ENCODE measurements at regions not wholly inside any gene's neighbourhood (a gene's known extent, or its start where the extent isn't known, plus 50 kb on each side); places are given as distances from the start of the nearest gene placed in this dataset.

GRCh38 chr18:1488394-1488793, 583.7 kb downstream of the ADCYAP1 start:
- H3K4me3 ChIP-seq (ENCODE audit: low read length) = no peak overlapping the region
- no peak for DNase-seq (ENCODE audit: low read depth)
- no peak for TF ChIP-seq CTCF (IDR thresholded peaks at IDR 0.05; ENCODE audit: insufficient read depth, low read depth, low read length, missing control alignments)

DNA sequence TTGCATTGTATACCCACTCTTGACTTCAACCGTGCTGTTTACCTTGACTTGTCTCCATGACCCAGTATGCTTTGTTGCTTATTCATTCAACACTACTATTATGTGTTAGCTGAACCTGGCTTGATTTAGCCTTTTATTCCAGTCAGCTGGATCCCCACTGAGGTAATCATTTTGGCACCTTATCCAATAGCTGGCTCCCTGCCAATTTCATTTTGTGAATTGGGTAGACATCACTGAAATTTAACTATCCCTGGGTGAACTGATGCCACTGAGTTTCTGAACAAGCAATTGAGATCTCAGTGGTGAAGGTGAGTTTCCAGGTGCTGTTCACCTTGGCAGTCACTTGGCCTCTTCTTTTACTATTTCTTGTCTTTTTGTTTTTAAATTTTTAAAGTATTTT, 584.3 kb downstream of the ADCYAP1 start:
- H3K4me3 ChIP-seq (ENCODE audit: low read length) = no peak overlapping the region
- DNase-seq (ENCODE audit: low read depth) = no peak
- TF ChIP-seq CTCF (IDR thresholded peaks at IDR 0.05; ENCODE audit: insufficient read depth, low read depth, low read length, missing control alignments) = no peak

- H3K4me3 ChIP-seq (ENCODE audit: low read length) = no peak overlapping the region
- no peak for TF ChIP-seq CTCF (IDR thresholded peaks at IDR 0.05; ENCODE audit: insufficient read depth, low read depth, low read length, missing control alignments)
- DNase-seq (ENCODE audit: low read depth) = no peak
Observed at GRCh38 chr18:1495387-1495786, 590.7 kb downstream of the ADCYAP1 start.

DNA sequence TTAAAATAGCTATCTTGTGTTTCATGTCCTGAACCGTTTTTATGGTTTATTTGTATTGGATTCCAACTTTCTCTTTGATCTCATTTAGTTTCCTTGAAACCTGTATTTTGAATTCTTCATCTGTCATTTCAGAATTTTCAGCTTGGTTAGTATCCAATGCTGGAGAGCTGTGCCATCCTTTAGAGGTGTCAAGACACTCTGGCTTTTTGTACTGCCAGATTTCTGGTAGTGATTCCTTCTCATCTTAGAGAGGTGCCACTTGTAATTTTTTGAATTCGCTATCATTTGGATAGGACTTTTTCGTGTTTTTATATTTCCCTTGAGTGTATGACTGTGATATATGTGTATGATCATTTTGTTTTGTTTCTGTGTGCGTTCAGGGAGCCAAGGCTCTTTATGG, 591.4 kb downstream of the ADCYAP1 start:
- no peak for TF ChIP-seq CTCF (IDR thresholded peaks at IDR 0.05; ENCODE audit: insufficient read depth, low read depth, low read length, missing control alignments)
- no peak overlapping the region for H3K4me3 ChIP-seq (ENCODE audit: low read length)
- DNase-seq (ENCODE audit: low read depth) = no peak

DNA sequence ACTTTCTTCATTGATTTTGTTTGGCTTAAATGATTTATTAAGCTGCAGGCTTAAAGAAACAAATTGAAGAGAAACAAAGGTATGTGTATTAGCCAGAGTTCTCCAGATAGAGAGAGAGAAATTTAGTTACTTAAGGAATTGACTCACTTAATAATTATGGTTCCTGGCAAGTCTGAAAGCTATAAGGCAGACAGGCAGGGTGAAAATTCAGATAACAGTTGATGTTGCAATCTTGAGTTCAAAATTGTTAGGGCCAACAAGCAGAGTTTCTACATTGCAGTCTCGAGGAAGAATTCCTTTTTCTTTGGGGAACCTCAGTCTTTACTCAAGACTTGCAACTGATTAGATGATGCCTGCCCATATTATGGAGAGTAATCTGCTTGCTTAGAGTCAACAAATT, 593.5 kb downstream of the ADCYAP1 start:
- no peak for TF ChIP-seq CTCF (IDR thresholded peaks at IDR 0.05; ENCODE audit: insufficient read depth, low read depth, low read length, missing control alignments)

DNA sequence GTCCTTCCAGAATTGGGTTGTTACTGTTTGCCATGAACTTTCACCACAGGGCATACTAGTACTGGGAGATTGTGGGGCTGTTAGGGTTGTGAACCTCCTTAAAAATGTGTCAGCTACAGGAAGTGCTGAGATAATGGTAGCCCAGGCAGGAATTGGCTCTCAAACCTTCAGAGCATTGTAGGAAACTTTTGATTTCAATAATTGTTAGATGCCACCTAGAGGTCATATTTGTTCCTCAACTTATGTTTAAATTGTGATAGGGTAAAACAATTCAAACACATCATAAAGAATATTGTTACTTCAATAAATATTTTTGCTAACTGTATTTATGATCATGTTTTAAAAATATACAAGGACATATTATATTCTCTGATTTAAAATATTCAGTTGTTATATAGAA, 594.6 kb downstream of the ADCYAP1 start:
- no peak for TF ChIP-seq CTCF (IDR thresholded peaks at IDR 0.05; ENCODE audit: insufficient read depth, low read depth, low read length, missing control alignments)
- no peak for DNase-seq (ENCODE audit: low read depth)
- H3K4me3 ChIP-seq (ENCODE audit: low read length) = no peak overlapping the region

More for the DNA sequence above, 593.5 kb downstream of the ADCYAP1 start:
- H3K4me3 ChIP-seq (ENCODE audit: low read length) = no peak overlapping the region
- no peak for DNase-seq (ENCODE audit: low read depth)

DNA sequence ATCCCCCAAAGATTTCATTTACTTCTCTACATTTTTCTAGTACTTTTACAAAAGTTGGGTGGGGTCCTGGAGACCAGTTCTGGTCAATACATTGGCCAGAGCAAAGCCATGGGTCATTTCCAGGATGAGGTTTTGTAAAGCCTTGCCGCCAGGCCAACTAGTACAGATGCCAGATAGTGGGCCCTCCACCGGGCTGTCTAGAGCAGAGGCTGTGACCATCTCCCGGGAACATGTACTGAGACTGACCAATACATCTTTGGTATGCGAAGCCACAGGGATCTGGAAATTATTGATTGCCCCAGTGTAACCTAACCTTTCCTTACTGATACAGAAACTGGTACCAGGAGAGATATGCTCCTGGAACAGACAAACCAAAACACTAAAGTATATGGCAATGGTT, 599.2 kb downstream of the ADCYAP1 start:
- no peak overlapping the region for H3K4me3 ChIP-seq (ENCODE audit: low read length)
- no peak for TF ChIP-seq CTCF (IDR thresholded peaks at IDR 0.05; ENCODE audit: insufficient read depth, low read depth, low read length, missing control alignments)
- no peak for DNase-seq (ENCODE audit: low read depth)
